OCI-LY7 (cell line): ENCODE measurements at regions not wholly inside any gene's neighbourhood (a gene's known extent, or its start where the extent isn't known, plus 50 kb on each side); places are given as distances from the start of the nearest gene placed in this dataset.

Experiments used
- EZH2phosphoT487 ChIP-seq: fragments of 200-600 bp; sonication (generic); IDR thresholded peaks from 2 replicates; pipeline ENCODE4 v1.6.1; 2018; ENCODE audit warnings: low read depth, borderline replicate concordance, mild to moderate bottlenecking, mixed run types, antibody characterized with exemption, low read length, moderate library complexity, mixed read lengths
- TF ChIP-seq, protein P1 (sequence below): fragments of 200-600 bp; sonication (generic); conservative IDR thresholded peaks from 2 replicates; pipeline ENCODE4 v1.5.1; 2014; ENCODE audit warnings: mild to moderate bottlenecking, antibody characterized with exemption, low read length, moderate library complexity, mixed read lengths

DNA sequence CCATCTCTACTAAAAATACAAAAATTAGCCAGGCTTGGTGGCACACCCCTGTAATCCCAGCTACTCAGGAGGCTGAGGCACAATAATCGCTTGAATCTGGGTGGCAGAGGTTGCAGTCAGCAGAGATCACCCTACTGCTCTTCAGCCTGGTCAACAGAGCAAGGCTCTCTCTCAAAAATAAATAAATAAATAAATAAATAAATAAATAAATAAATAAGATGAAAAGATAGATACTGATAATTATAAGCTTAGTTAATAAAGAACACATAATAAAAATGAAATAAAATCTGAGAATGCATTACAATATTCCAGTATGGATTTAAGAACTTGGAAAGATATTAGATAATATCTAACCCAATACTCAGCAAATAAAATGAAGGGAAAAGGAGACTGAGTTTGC is 235.9 kb upstream of the DAB1 start:
- TF ChIP-seq, protein P1, sequence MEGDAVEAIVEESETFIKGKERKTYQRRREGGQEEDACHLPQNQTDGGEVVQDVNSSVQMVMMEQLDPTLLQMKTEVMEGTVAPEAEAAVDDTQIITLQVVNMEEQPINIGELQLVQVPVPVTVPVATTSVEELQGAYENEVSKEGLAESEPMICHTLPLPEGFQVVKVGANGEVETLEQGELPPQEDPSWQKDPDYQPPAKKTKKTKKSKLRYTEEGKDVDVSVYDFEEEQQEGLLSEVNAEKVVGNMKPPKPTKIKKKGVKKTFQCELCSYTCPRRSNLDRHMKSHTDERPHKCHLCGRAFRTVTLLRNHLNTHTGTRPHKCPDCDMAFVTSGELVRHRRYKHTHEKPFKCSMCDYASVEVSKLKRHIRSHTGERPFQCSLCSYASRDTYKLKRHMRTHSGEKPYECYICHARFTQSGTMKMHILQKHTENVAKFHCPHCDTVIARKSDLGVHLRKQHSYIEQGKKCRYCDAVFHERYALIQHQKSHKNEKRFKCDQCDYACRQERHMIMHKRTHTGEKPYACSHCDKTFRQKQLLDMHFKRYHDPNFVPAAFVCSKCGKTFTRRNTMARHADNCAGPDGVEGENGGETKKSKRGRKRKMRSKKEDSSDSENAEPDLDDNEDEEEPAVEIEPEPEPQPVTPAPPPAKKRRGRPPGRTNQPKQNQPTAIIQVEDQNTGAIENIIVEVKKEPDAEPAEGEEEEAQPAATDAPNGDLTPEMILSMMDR: no peak
- no peak for TF ChIP-seq EZH2phosphoT487
